Heart left ventricle (tissue), 16 donors: ENCODE measurements at regions not wholly inside any gene's neighbourhood (a gene's known extent, or its start where the extent isn't known, plus 50 kb on each side); places are given as distances from the start of the nearest gene placed in this dataset.
"Not testable (repeated sequence)": the region's sequence is repeated elsewhere in the genome, so short reads cannot be mapped to it uniquely, and the experiment has no call there.

Source experiments
- ATAC-seq, 4 donors: fragments of 200-7000 bp; cut with Tn5 transposase; one replicate each; pipeline ENCODE4 v1.9.1; 2020 to 2022; ENCODE audit warnings: moderate library complexity in 4 of 4, mild to moderate bottlenecking in 3 of 4, moderate number of reproducible peaks in 1 of 4
- DNase-seq, 5 donors: peaks; one replicate each; pipeline ENCODE4 v3.0.0-alpha.2; 2020
- H3K27ac ChIP-seq, 12 donors: fragments of 200-600 bp; sonication (generic) in 4 of 12; one replicate each; pipeline versions ENCODE4 v1.5.0 to v1.8.0; 2016 to 2022; ENCODE audit warnings: mild to moderate bottlenecking in 2 of 12
- H3K27me3 ChIP-seq, 9 donors: fragments of 200-600 bp; sonication (generic) in 2 of 9; one replicate each; pipeline versions ENCODE4 v1.5.1 to v1.8.0; 2016 to 2022; ENCODE audit warnings: mild to moderate bottlenecking in 3 of 9
- H3K36me3 ChIP-seq, 9 donors: fragments of 200-600 bp; sonication (generic) in 2 of 9; one replicate each; pipeline versions ENCODE4 v1.5.0 to v1.8.0; 2018 to 2022; ENCODE audit warnings: mild to moderate bottlenecking in 2 of 9
- H3K4me1 ChIP-seq, 12 donors: fragments of 200-600 bp; sonication (generic) in 4 of 12; one replicate each; pipeline versions ENCODE4 v1.5.0 to v1.8.0; 2016 to 2022; ENCODE audit warnings: mild to moderate bottlenecking in 3 of 12
- H3K4me3 ChIP-seq, 12 donors: fragments of 200-600 bp; sonication (generic) in 4 of 12; one replicate each; pipeline versions ENCODE4 v1.5.0 to v1.8.0; 2017 to 2022; ENCODE audit warnings: mild to moderate bottlenecking in 9 of 12, moderate library complexity in 4 of 12
- H3K9me3 ChIP-seq, 12 donors: fragments of 200-600 bp; sonication (generic) in 4 of 12; one replicate each; pipeline versions ENCODE4 v1.5.0 to v1.8.0; 2016 to 2022; ENCODE audit warnings: mild to moderate bottlenecking in 1 of 12
- POLR2A ChIP-seq, 2 donors: fragments of 450-650 bp; IDR thresholded peaks; one replicate each; pipeline ENCODE4 v1.6.1; 2017; ENCODE audit warnings: antibody characterized with exemption in 2 of 2, mild to moderate bottlenecking in 2 of 2, moderate library complexity in 2 of 2
- WGBS, 4 donors: extraction: QIAGEN DNeasy Blood & Tissue Kit in 2 of 4; methylation state at CpG; one replicate each; pipeline versions ENCODE4 v1.1.5 to v1.1.7; 2013 to 2018; 5-methylcytosine and 5-hydroxymethylcytosine counted together
- intact Hi-C, 10 donors: fragments of 100-400 bp; cut with DNase I; formaldehyde crosslinking; loops; one replicate each; pipeline versions ENCODE4 v1.11.1 to v1.14.2; 2022
- TF ChIP-seq, protein P1 (sequence below), 12 donors: fragments of 200-600 bp; sonication (generic) in 4 of 12; IDR thresholded peaks; one replicate each; pipeline versions ENCODE4 v1.5.0 to v1.8.0; 2018 to 2022; ENCODE audit warnings: antibody characterized with exemption in 12 of 12, mild to moderate bottlenecking in 5 of 12
- donor health status: ischemic (EF 13 %, LVEDD 7.1; RV severe dilation, severe dysfunction).
- donor health status: healthy with polysubstance abuse.
- donor health status: DM: no; HTN: yes; CAD: no.
- donor health status: DM: no; HTN: no; CAD: no.
- donor health status: ischemic (EF 25% LVEDD 6.9; RV normal size, moderate dysfunction).
- donor health status: ischemic (EF 25% LVEDD 5.7; RV mildly dilated, moderate dysfunction).
- donor health status: healthy.
- donor health status: DM: yes; HTN: yes; CAD: no.
- donor health status: ischemic (EF 35%, LVEDD 5.7; RV mildly dilated, moderate dysfunction).
- donor health status: nonischemic (EF 11% LVEDD 7.7; RV severe dilation, severe dysfunction).
- donor health status: DM: yes; HTN: yes; CAD: no.
- donor health status: PGD.
- donor health status: ischemic (EF 29% LVEDD 5.4; RV normal size, mild dysfunction).
- donor health status: nonischemic (EF 23%, LVEDD 6.1; RV moderate dilation, normal function).

DNA sequence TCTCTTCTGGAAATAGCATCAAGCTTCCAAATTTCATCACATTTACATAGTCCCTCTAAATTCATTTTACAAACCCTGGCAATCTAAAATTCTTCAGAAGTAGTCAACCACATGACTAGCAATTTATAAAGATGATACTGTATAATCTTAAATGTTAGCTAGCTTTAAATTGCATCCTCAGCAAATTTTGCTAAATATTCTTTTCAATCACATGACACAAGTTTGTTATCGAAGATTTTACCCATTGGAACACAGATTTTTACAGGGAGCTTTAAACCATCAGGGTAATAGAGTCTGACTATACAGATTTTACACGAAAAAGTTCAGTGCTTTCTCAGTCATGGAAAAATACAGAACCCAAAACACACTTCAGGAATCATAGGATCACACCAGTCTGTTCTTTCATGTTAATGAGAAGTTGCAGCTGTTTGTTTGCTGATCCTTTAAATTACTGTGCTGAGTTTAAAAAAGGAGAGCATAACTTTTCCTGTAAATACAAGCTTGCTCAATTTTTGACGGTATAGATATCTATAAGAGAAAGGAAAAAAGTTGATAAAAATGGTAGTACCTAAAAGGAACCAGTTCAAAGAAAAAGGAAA is 445.8 kb upstream of the ADGRB3 start:
- no peak for ATAC-seq
- WGBS, 4 donors, result 43 to 52% (median 48%) methylated on average over 3 of the region's 3 CpGs
- no peak overlapping the region for H3K4me3 ChIP-seq
- H3K9me3 ChIP-seq, result peaks cover 0 to 5% (median 0%) of the 10 kb centered on the region in 12 donors
- intact Hi-C loops, result no loop called here
- no peaks in the 10 kb centered on the region for H3K4me1 ChIP-seq
- H3K36me3 ChIP-seq, result no peaks in the 10 kb centered on the region
- H3K27ac ChIP-seq, result no peak overlapping the region
- DNase-seq, result no peak
- no peaks in the 10 kb centered on the region for H3K27me3 ChIP-seq
- TF ChIP-seq POLR2A (IDR thresholded peaks at IDR 0.05), result no peak
- TF ChIP-seq, protein P1, sequence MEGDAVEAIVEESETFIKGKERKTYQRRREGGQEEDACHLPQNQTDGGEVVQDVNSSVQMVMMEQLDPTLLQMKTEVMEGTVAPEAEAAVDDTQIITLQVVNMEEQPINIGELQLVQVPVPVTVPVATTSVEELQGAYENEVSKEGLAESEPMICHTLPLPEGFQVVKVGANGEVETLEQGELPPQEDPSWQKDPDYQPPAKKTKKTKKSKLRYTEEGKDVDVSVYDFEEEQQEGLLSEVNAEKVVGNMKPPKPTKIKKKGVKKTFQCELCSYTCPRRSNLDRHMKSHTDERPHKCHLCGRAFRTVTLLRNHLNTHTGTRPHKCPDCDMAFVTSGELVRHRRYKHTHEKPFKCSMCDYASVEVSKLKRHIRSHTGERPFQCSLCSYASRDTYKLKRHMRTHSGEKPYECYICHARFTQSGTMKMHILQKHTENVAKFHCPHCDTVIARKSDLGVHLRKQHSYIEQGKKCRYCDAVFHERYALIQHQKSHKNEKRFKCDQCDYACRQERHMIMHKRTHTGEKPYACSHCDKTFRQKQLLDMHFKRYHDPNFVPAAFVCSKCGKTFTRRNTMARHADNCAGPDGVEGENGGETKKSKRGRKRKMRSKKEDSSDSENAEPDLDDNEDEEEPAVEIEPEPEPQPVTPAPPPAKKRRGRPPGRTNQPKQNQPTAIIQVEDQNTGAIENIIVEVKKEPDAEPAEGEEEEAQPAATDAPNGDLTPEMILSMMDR (IDR thresholded peaks at IDR 0.05), result no peak

DNA sequence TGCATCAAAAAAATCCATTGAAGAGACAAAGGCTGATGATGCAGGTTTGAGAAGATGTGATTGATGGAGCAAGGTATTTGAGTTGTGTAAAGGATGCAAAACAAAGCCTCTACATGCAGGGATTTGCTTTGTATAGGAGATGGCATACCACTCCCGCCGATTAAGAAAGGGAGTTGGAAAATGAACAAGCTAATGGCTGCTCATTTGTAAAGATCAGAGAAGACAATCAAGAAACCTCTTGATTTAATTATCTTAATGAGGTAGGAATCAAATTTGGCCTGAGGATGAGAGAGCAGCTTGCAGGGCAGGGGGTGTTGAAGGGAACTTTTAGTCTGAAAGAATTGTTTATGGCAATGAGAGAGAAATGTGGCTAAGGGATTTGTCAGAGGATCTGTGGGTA is 448.2 kb upstream of the ADGRB3 start:
- Histone ChIP-seq H3K36me3 (no peaks in the 10 kb centered on the region), H3K4me3 (no peak overlapping the region), H3K4me1 (no peaks in the 10 kb centered on the region), H3K9me3 (no peaks in the 10 kb centered on the region), H3K27ac (no peak overlapping the region), H3K27me3 (no peaks in the 10 kb centered on the region)
- intact Hi-C loops, result no loop called here
- ATAC-seq, result no peak
- DNase-seq, result no peak
- 86 to 91% (median 88%) methylated on average over 2 of the region's 2 CpGs for WGBS, 4 donors
- TF ChIP-seq POLR2A (IDR thresholded peaks at IDR 0.05), result no peak
- TF ChIP-seq, protein P1 (IDR thresholded peaks at IDR 0.05), result no peak

DNA sequence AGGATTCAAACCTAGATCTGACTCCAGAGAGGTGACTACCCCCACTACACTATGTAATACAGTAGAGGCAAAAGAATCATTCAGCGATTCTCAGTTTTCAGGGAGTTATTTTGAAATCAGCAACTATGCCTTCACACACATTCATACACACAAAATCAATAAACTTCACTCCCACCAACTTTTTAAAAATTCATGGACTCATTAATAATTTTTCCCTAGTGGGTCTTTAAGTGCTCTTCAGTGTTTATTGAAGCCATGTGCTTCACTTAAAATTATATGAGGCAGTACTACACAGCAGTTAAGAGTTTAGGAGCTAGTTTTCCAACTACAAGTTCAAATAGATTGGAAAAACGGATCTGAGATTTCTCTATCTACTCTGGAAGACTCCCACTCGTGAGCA is 452.7 kb upstream of the ADGRB3 start:
- Histone ChIP-seq H3K27ac (no peak overlapping the region), H3K36me3 (no peaks in the 10 kb centered on the region), H3K9me3 (peaks cover 0 to 5% (median 0%) of the 10 kb centered on the region in 12 donors), H3K4me1 (no peaks in the 10 kb centered on the region), H3K4me3 (no peak overlapping the region), H3K27me3 (no peaks in the 10 kb centered on the region)
- no peak for TF ChIP-seq POLR2A (IDR thresholded peaks at IDR 0.05)
- TF ChIP-seq, protein P1 (IDR thresholded peaks at IDR 0.05), result no peak
- DNase-seq (no peak), ATAC-seq (no peak)
- 53 to 61% (median 60%) methylated on average over 3 of the region's 3 CpGs for WGBS, 4 donors
- intact Hi-C loops, result no loop called here

DNA sequence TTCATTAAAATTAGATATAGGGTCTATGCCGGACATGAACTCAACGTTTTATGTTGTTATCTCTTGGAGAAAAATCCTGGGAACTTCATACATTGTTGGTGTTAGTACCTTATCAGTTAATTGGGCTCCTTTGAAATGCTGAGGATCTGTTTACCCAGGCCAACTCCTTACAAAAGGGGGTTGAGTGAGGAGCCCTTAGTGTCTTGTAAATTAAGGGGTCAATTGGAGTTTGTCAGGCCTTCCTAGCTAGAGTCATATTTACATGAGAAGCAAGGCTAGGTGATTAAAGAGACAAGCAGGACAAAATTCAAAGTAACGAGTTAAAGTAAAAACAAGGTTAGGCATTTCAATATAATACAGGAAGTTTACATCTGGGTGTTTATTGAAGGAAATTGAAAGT is 454.1 kb upstream of the ADGRB3 start:
- H3K4me3 ChIP-seq, H3K9me3 ChIP-seq, H3K27me3 ChIP-seq, intact Hi-C loops, DNase-seq, H3K36me3 ChIP-seq, H3K27ac ChIP-seq, ATAC-seq, H3K4me1 ChIP-seq: not testable (repeated sequence)
- WGBS, 4 donors, result 35 to 52% (median 44%) methylated on average over 3 of the region's 3 CpGs

DNA sequence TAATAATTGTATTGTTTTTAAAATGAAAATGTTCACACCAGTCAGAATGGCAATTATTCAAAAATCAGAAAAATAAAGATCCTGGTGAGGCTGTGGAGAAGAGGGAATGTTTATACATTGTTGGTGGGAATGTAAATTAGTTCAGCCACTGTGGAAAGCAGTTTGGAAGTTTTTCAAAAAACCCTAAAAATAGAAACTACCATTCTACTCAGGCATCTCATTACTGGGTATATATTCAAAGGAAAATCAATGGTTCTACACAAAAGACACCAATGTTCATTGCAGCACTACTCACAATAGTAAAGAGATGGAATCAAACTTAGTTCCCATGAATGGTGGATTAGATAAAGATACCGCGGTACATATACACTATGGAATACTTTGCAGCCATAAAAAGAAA is 461.5 kb upstream of the ADGRB3 start:
- intact Hi-C loops, result no loop called here
- Histone ChIP-seq H3K9me3 (peaks cover 0 to 6% (median 0%) of the 10 kb centered on the region in 12 donors), H3K27me3 (no peaks in the 10 kb centered on the region), H3K36me3 (no peaks in the 10 kb centered on the region), H3K4me1 (no peaks in the 10 kb centered on the region), H3K4me3 (no peak overlapping the region), H3K27ac (no peak overlapping the region)
- no peak for ATAC-seq
- DNase-seq, result no peak
- no peak for TF ChIP-seq POLR2A (IDR thresholded peaks at IDR 0.05)
- TF ChIP-seq, protein P1 (IDR thresholded peaks at IDR 0.05), result no peak
- WGBS, 4 donors, result 65 to 87% (median 72%) methylated on average over 2 of the region's 2 CpGs
